HCT116 (cell line): ENCODE measurements at regions not wholly inside any gene's neighbourhood (a gene's known extent, or its start where the extent isn't known, plus 50 kb on each side); places are given as distances from the start of the nearest gene placed in this dataset.
A peak's percentile ranks its signal among the peaks of the same experiment; 100 is the strongest.

Experiments used
- ATF3 ChIP-seq: IDR thresholded peaks from 2 replicates; pipeline ENCODE4 v1.6.1; 2012
- CBX3 ChIP-seq: IDR thresholded peaks from 2 replicates; pipeline ENCODE4 v1.6.1; 2012; ENCODE audit warnings: low read depth
- EGR1 ChIP-seq: IDR thresholded peaks from 2 replicates; pipeline ENCODE4 v1.6.1; 2012; ENCODE audit warnings: low read depth
- ELF1 ChIP-seq: IDR thresholded peaks from 2 replicates; pipeline ENCODE4 v1.6.1; 2012; ENCODE audit warnings: low read depth, borderline replicate concordance
- FOSL1 ChIP-seq: IDR thresholded peaks from 2 replicates; pipeline ENCODE4 v1.6.1; 2012; ENCODE audit warnings: low read depth
- MAX ChIP-seq: IDR thresholded peaks from 2 replicates; pipeline ENCODE4 v1.6.1; 2012
- POLR2A ChIP-seq: IDR thresholded peaks from 2 replicates; pipeline ENCODE4 v1.7.0; 2011; ENCODE audit warnings: borderline replicate concordance; ENCODE audit not compliant: insufficient read depth, insufficient read length; ENCODE audit errors: extremely low read depth
- POLR2AphosphoS5 ChIP-seq: IDR thresholded peaks from 2 replicates; pipeline ENCODE4 v1.6.1; 2011; ENCODE audit warnings: mild to moderate bottlenecking, low read depth, low read length, moderate library complexity
- YY1 ChIP-seq: IDR thresholded peaks from 2 replicates; pipeline ENCODE4 v1.6.1; 2011; ENCODE audit warnings: low read length, low read depth, moderate library complexity, mild to moderate bottlenecking; ENCODE audit not compliant: insufficient replicate concordance; ENCODE audit errors: extremely low read depth
- ZFX ChIP-seq: fragments of 450-650 bp; IDR thresholded peaks from 2 replicates; pipeline ENCODE4 v1.6.1; 2017
- TF ChIP-seq, protein P1 (sequence below), 3 experiments: fragments of 200-600 bp in 1 of 3; sonication (generic) in 1 of 3; IDR thresholded peaks in 2 of 3; conservative IDR thresholded peaks in 1 of 3; 2 replicates each; pipeline ENCODE4 v1.5.1; 2012 to 2017; ENCODE audit warnings: low read depth in 2 of 3, low read length in 2 of 3, antibody characterized with exemption in 1 of 3, borderline replicate concordance in 1 of 3, control low read depth in 1 of 3, mild to moderate bottlenecking in 1 of 3, mixed read lengths in 1 of 3, mixed run types in 1 of 3, moderate library complexity in 1 of 3; ENCODE audit not compliant: insufficient read depth in 1 of 3

- TF ChIP-seq, protein P1, sequence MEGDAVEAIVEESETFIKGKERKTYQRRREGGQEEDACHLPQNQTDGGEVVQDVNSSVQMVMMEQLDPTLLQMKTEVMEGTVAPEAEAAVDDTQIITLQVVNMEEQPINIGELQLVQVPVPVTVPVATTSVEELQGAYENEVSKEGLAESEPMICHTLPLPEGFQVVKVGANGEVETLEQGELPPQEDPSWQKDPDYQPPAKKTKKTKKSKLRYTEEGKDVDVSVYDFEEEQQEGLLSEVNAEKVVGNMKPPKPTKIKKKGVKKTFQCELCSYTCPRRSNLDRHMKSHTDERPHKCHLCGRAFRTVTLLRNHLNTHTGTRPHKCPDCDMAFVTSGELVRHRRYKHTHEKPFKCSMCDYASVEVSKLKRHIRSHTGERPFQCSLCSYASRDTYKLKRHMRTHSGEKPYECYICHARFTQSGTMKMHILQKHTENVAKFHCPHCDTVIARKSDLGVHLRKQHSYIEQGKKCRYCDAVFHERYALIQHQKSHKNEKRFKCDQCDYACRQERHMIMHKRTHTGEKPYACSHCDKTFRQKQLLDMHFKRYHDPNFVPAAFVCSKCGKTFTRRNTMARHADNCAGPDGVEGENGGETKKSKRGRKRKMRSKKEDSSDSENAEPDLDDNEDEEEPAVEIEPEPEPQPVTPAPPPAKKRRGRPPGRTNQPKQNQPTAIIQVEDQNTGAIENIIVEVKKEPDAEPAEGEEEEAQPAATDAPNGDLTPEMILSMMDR (IDR thresholded peaks at IDR 0.05 in 2 of 3, conservative IDR thresholded peaks at IDR 0.05 in 1 of 3; ENCODE audit: borderline replicate concordance in 1 of 3, insufficient read depth in 1 of 3, low read depth in 2 of 3, low read length in 2 of 3) = peak in 2 of 3 experiments; percentile 20 to 44; a peak in 2 of 6 replicates
- TF ChIP-seq ATF3 (no peak), POLR2A (no peak), ZFX (no peak), POLR2AphosphoS5 (no peak), FOSL1 (no peak), EGR1 (no peak), CBX3 (no peak), MAX (no peak), ELF1 (no peak), YY1 (no peak)
Measured at GRCh38 chr13:47598340-47598911, 402.6 kb downstream of the SUCLA2 start.
